ENCODE measurements at regions not wholly inside any gene's neighbourhood (a gene's known extent, or its start where the extent isn't known, plus 50 kb on each side); places are given as distances from the start of the nearest gene placed in this dataset.

- TF ChIP-seq POLR2A (IDR thresholded peaks at IDR 0.05; ENCODE audit: low read depth, low read length), result no peak
- no peak for TF ChIP-seq TAF1 (IDR thresholded peaks at IDR 0.05; ENCODE audit: low read depth, low read length)
- TF ChIP-seq POLR2AphosphoS5 (IDR thresholded peaks at IDR 0.05; ENCODE audit: low read depth, low read length), result no peak
- no peak for TF ChIP-seq POU2F2 (IDR thresholded peaks at IDR 0.05; ENCODE audit: low read depth, low read length)
These were observed 193.6 kb upstream of the TMEM260 start for GRCh38 chr14:56386024-56386423.
